Neural cell (in vitro differentiated cells): ENCODE measurements at regions not wholly inside any gene's neighbourhood (a gene's known extent, or its start where the extent isn't known, plus 50 kb on each side); places are given as distances from the start of the nearest gene placed in this dataset.

ENCODE experiments used
- CTCF ChIP-seq: fragments of 450-650 bp; IDR thresholded peaks from 2 replicates; pipeline ENCODE4 v1.5.1; 2014; ENCODE audit warnings: antibody characterized with exemption, mild to moderate bottlenecking, moderate library complexity; ENCODE audit not compliant: poor library complexity, severe bottlenecking
- EZH2 ChIP-seq: fragments of 200-600, 300-800 bp; shearing (Covaris generic), sonication (generic); IDR thresholded peaks from 2 replicates; pipeline ENCODE4 v1.6.1; 2014; ENCODE audit warnings: antibody characterized with exemption, low read length, borderline replicate concordance, mild to moderate bottlenecking; ENCODE audit not compliant: insufficient read depth, poor library complexity, severe bottlenecking
- MXI1 ChIP-seq: fragments of 450-650 bp; conservative IDR thresholded peaks from 2 replicates; pipeline ENCODE4 v1.6.1; 2014; ENCODE audit warnings: antibody characterized with exemption, mild to moderate bottlenecking; ENCODE audit not compliant: poor library complexity, severe bottlenecking
- POLR2AphosphoS5 ChIP-seq: IDR thresholded peaks from 2 replicates; pipeline ENCODE4 v1.6.1; 2012
- RAD21 ChIP-seq: fragments of 450-650 bp; conservative IDR thresholded peaks from 2 replicates; pipeline ENCODE4 v1.6.1; 2014; ENCODE audit warnings: antibody characterized with exemption, mild to moderate bottlenecking, moderate library complexity
- SMC3 ChIP-seq: fragments of 450-650 bp; conservative IDR thresholded peaks from 2 replicates; pipeline ENCODE4 v1.6.1; 2014; ENCODE audit warnings: antibody characterized with exemption, mild to moderate bottlenecking, moderate library complexity; ENCODE audit not compliant: poor library complexity
- TF ChIP-seq, protein P1 (sequence below): IDR thresholded peaks from 2 replicates; pipeline ENCODE4 v1.6.1; 2012; ENCODE audit warnings: borderline replicate concordance

- TF ChIP-seq, protein P1, sequence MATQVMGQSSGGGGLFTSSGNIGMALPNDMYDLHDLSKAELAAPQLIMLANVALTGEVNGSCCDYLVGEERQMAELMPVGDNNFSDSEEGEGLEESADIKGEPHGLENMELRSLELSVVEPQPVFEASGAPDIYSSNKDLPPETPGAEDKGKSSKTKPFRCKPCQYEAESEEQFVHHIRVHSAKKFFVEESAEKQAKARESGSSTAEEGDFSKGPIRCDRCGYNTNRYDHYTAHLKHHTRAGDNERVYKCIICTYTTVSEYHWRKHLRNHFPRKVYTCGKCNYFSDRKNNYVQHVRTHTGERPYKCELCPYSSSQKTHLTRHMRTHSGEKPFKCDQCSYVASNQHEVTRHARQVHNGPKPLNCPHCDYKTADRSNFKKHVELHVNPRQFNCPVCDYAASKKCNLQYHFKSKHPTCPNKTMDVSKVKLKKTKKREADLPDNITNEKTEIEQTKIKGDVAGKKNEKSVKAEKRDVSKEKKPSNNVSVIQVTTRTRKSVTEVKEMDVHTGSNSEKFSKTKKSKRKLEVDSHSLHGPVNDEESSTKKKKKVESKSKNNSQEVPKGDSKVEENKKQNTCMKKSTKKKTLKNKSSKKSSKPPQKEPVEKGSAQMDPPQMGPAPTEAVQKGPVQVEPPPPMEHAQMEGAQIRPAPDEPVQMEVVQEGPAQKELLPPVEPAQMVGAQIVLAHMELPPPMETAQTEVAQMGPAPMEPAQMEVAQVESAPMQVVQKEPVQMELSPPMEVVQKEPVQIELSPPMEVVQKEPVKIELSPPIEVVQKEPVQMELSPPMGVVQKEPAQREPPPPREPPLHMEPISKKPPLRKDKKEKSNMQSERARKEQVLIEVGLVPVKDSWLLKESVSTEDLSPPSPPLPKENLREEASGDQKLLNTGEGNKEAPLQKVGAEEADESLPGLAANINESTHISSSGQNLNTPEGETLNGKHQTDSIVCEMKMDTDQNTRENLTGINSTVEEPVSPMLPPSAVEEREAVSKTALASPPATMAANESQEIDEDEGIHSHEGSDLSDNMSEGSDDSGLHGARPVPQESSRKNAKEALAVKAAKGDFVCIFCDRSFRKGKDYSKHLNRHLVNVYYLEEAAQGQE: no peak
- TF ChIP-seq CTCF (no peak), POLR2AphosphoS5 (no peak), EZH2 (no peak), MXI1 (no peak), RAD21 (no peak), SMC3 (no peak)
These were observed 86.3 kb upstream of the PREP start for GRCh38 chr6:105489216-105489530.
